ENCODE measurements at regions not wholly inside any gene's neighbourhood (a gene's known extent, or its start where the extent isn't known, plus 50 kb on each side); places are given as distances from the start of the nearest gene placed in this dataset.

GRCh38 chr2:49288113-49288705, 133.9 kb upstream of the FSHR start:
- no peak for DNase-seq (ENCODE audit: low read depth)
- no peak for TF ChIP-seq CTCF (IDR thresholded peaks at IDR 0.05; ENCODE audit: insufficient read depth, low read depth, low read length, missing control alignments)
- no peak overlapping the region for H3K4me3 ChIP-seq (ENCODE audit: low read depth, low read length)

- DNase-seq (ENCODE audit: low read depth): no peak
- H3K4me3 ChIP-seq (ENCODE audit: low read depth, low read length): no peak overlapping the region
- no peak for TF ChIP-seq CTCF (IDR thresholded peaks at IDR 0.05; ENCODE audit: insufficient read depth, low read depth, low read length, missing control alignments)
These were observed 132.4 kb upstream of the FSHR start for GRCh38 chr2:49286726-49287125.

GRCh38 chr2:49286045-49286444, 131.7 kb upstream of the FSHR start:
- no peak for TF ChIP-seq CTCF (IDR thresholded peaks at IDR 0.05; ENCODE audit: insufficient read depth, low read depth, low read length, missing control alignments)
- no peak overlapping the region for H3K4me3 ChIP-seq (ENCODE audit: low read depth, low read length)
- DNase-seq (ENCODE audit: low read depth): no peak

GRCh38 chr2:49278561-49278960, 124.2 kb upstream of the FSHR start:
- DNase-seq (ENCODE audit: low read depth): no peak
- H3K4me3 ChIP-seq (ENCODE audit: low read depth, low read length): no peak overlapping the region
- TF ChIP-seq CTCF (IDR thresholded peaks at IDR 0.05; ENCODE audit: insufficient read depth, low read depth, low read length, missing control alignments): no peak

- no peak overlapping the region for H3K4me3 ChIP-seq (ENCODE audit: low read depth, low read length)
- DNase-seq (ENCODE audit: low read depth): no peak
- no peak for TF ChIP-seq CTCF (IDR thresholded peaks at IDR 0.05; ENCODE audit: insufficient read depth, low read depth, low read length, missing control alignments)
These were observed 123.8 kb upstream of the FSHR start for GRCh38 chr2:49278141-49278540.

GRCh38 chr2:49271060-49271606, 116.8 kb upstream of the FSHR start:
- no peak for DNase-seq (ENCODE audit: low read depth)
- H3K4me3 ChIP-seq (ENCODE audit: low read depth, low read length): no peak overlapping the region
- TF ChIP-seq CTCF (IDR thresholded peaks at IDR 0.05; ENCODE audit: insufficient read depth, low read depth, low read length, missing control alignments): no peak

- H3K4me3 ChIP-seq (ENCODE audit: low read depth, low read length): no peak overlapping the region
- TF ChIP-seq CTCF (IDR thresholded peaks at IDR 0.05; ENCODE audit: insufficient read depth, low read depth, low read length, missing control alignments): no peak
- DNase-seq (ENCODE audit: low read depth): no peak
These were observed 115.8 kb upstream of the FSHR start for GRCh38 chr2:49270091-49270490.
